ENCODE measurements at regions not wholly inside any gene's neighbourhood (a gene's known extent, or its start where the extent isn't known, plus 50 kb on each side); places are given as distances from the start of the nearest gene placed in this dataset.

DNA sequence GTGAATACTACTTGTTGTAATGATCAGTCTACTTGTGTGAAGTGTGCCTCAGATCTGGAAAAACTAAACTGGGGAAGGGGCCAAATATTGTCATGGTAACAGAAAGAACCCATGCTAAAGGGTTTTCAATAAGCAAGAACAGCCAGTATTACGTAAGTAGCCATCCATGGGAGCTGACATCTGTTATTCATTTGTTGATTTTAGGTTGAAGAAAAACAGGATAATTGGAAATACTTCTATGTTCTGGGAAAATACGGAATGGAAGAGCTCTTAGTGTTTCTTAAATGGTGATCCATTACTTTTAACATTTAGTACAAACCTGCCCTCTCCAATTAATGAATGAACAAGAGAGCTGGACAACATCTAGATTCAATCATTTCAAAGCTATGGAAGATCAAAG is 485.8 kb downstream of the NTRK2 start:
- DNase-seq (ENCODE audit: low read depth in 2 of 2), result no peak

DNA sequence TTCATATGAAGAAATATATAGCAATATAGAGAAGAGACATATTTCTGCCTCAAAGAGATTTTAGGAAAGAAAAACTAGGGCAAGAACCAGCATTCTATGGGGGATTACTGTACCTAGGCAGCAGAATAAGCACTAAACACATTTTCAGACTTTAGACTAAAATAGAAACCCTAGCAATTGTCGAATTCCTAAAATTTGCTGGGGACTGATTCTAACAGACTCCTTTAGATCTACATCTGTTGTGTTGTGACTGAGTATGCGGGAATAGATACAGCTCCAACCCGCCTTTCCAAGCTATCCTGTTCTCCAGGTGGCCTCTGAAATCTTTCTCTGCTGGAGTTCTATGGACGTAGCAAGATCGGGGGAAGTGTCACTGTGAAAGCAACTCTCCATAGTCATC is 482.2 kb downstream of the NTRK2 start:
- DNase-seq (ENCODE audit: low read depth in 2 of 2), result no peak

DNA sequence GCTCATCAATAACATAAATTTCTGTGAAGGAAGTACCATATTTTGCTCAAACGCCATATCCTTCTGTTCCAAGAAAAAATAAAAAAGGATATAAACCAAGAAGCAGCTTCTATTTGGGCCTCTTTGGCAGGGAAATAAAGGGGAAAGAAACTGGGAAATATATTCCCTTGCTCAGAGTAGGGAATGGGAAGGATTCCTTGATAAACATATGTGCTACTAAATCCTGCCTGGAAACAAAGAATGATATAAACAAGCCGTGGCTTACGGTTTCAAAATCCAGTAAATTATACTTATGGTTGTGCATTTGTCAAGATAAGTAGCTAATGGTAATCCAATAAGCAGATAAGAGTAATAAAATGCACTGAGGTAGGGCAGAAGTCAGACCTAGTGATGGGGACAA is 481.6 kb downstream of the NTRK2 start:
- DNase-seq (ENCODE audit: low read depth in 2 of 2), result no peak

DNA sequence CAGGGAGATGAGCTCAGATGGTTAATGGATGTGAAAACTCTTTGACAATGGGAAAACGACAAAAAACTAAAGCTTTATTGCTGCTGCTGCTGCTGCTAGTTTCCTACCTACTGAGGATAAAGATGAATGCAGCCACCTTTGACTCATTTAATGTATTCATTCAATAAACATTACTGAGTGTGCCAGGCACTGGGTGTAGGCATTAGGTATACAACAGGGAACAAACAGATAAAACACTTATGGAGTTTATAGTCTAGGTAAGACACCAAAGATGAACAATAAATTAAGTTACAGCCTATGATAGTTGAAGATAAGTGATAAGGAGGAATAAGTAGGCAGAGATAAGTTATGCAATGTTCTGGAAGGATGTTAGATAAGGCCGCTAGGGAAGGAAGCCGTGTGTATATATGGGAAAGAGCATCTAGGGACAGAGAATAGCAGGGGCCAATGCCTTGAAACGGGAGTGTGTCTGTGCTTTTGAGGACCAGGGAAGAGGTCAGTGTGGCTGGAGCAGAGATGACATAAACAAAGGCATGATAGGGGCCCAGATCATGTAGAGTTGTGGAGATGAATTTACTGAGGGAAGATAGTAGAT is 477.6 kb downstream of the NTRK2 start:
- DNase-seq (ENCODE audit: low read depth in 2 of 2), result no peak

DNA sequence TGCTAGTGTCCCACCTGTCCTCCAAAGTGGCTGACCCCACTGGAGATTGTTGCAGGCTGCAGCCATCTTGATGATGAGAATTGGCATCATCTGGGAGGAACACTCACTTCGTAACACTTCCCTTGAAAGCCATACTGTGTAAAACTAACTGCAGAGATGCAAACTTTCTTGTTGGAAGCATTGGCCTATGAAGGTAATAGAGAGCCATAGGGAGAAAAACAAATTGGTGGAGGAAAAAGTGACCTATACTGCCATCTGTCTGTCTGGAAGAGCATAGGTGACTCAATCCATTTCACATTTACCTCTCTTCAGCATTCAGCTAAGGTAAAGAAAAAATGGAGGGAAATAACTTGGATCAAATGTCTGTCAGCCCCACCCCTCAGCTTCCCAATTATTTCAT is 473.4 kb downstream of the NTRK2 start:
- DNase-seq (ENCODE audit: low read depth in 2 of 2), result no peak

DNA sequence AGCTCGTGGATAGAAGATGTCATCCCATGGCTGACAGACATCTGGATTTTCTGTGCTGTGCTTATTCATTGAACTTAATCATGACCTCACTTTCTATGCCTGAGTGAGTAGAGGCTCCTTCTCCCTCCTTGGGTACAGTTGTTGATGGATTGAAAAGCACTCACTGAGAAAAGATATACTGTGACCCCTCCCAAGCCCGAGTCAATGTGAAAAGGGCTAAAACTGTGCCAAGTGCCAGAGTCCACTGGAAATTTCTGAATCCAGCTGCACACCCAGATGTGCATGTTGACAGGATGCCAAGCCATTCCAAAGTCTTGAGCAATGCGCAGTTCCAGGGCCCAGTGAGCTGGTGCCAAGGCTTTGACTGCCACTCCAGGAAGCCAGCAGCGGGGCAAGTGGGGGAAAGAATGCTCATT is 473.0 kb downstream of the NTRK2 start:
- DNase-seq (ENCODE audit: low read depth in 2 of 2), result no peak

DNA sequence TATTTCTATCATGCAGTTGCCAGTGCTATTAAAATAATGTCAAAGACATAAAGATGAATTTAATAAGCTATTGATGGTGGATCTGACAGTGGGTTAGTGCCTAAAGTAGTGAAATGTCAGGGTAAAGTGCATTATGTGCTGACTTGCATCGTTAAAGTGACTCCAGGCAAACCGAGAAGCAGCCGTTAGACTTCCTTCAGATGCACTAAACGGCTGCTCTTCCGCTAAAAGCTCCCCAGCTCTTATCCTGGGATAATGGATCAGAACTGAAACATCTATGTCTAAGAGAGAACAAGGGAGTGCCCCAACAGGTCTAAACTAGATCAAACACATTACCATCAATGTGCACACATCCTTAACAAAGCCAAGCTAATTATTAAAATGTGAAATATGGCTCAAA is 468.2 kb downstream of the NTRK2 start:
- DNase-seq (ENCODE audit: low read depth in 2 of 2), result no peak

DNA sequence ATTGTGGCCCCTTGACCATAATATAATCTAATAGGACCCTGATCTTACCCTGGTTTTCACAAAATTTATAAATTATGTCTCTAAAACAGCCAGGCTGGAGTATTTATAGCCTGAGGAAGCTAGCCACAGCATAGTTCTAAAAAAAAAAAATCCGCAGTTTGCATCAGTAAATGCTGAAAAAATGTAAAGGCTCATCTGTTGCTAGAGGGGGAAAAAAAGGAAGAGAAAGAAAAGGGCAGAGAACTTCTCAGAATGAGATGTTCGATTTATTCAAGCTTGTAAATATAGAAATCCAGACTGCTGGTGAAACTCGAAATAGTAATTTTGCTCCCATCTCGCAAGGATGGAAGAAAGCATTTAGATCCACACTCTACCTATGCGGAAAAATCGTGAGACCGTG is 467.5 kb downstream of the NTRK2 start:
- DNase-seq (ENCODE audit: low read depth in 2 of 2), result no peak

DNA sequence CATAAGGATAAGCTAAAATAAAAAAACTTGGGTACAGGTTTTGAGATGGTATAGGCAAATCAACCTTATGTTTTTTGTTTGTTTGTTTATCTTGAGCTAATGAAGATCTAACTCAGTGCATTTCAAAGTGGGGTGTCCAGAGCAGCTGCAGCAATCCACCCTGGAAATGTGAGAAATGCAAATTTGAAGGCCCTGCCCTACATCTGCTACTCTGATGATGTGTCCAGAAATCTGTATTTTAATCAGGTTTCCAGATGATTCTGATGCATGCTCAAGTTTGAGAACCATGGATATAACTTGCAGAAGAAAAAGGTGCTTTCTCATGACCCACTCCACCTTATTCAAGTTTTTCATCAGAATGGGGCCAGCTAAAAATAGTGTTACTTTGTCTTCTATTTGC is 467.0 kb downstream of the NTRK2 start:
- no peak for DNase-seq (ENCODE audit: low read depth in 2 of 2)

DNA sequence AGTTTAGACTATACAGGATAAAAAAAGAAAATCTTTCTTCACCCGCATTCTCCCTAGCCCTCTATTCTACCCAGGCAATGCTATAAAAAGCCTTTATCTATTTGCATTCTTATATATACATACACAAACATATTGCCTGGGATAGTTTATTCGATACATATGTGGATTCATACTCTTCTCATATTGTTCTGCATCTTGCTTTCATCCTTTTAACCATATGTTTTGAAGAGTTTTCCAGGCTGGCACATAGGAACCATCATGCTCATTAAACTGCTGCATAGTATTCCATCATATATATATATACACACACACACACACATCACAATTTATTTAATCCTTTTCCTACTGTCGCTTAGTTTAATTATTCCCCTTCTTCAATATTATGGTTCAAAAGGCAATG is 461.2 kb downstream of the NTRK2 start:
- DNase-seq (ENCODE audit: low read depth in 2 of 2), result no peak

DNA sequence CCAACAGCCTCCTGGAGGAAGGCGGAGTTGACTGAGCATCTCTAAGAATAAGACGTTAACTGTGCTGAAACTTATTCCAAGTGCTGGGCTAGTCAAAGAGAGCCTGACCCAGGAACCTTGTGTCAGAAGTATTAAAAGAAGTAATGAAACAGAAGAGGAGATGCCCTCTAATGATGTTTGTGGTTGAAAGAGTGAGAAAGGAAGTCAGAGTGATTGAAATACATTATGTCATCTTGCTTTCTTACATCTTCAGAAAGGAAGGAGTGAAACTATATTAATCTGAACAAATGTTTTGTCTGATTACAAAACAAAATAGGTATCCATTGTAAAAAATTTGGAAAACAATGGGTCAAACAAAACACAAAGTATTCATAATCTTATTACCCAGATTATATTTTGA is 460.7 kb downstream of the NTRK2 start:
- no peak for DNase-seq (ENCODE audit: low read depth in 2 of 2)

DNA sequence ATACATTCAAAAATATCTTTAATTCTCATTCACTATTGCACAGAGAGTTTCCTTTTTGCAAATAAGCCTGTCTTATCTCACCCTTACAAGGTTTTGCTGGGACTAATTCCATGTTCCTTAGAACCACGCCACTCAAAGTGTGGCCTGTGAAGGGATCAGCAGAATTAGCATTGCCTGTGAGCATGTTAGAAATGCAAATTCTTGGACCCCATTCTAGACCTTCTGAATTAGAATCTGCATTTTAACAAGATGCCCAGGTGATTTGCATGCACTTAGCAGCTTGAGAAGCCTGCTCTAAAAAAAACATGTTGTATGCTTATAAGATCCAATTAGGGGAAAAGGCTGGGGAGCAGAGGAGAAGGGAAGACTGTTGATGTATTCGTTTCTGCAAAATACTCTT is 460.0 kb downstream of the NTRK2 start:
- DNase-seq (ENCODE audit: low read depth in 2 of 2), result no peak

DNA sequence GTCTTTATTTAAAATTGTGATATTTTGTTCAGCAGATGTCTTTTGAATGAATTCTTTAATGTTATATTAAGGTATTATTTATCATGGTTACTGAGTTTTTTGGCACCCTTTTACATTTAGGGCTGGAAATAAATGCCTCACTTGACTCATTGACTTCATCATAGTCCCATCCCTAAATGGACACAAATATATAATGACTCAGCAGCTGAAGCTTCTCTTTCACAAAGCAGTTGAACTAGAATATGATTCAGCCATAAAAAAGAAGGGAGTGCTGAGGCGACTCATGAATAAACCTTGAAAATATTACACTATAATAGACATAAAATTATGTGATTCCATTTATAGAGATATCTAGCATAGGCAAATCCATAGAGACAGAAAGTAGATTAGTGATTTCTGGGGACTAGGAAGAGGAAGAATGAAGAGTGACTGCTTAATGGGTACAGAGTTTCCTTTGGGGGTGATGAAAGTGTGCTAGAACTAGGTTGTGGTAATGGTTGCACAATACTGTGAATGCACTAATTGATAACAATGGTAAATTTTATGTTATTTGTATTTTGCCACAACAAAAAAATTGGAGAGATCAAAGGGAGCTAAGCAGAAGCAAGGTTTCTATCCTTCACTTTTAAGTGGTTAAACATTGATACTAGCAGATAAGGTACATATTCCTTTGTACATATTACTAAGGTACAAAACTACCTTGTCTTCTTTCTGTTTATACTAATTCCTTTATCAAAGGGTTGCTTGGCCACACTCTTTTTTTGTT is 449.6 kb downstream of the NTRK2 start:
- no peak for DNase-seq (ENCODE audit: low read depth in 2 of 2)

DNA sequence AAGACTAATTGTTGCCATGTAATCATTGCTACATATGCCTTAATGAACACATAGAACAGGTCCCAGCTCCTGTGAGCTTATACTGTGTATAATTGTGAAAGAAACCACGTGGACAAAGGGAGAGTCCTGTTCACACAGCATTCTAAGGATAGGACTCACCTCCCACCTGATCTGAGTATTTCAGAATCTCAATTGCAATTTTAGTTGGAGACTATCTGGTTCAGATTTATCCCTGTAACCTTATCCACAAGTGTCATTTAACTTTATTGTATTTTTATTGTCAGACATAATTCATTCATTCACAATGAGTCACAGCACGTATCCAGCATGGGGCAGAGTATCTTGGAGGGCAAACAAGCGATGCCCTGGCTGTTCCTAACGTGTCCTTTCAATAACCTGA is 448.3 kb downstream of the NTRK2 start:
- no peak for DNase-seq (ENCODE audit: low read depth in 2 of 2)

DNA sequence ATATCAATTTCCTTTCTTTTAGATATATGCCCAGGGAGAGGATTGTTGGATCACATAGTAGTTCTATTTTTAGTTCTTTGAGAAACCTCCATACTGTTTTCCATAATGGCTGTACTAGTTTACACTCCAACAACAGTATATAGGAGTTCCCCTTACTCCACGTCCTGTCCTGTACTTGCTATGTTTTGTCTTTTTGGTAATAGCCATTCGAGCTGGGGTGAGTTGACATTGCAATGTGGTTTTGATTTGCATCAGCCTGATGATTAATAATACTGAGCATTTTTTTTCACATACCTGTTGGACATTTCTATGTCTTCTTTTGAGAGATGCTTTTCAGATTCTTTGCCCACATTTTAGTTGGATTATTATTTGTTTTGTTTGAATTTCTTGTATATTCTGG is 445.9 kb downstream of the NTRK2 start:
- no peak for DNase-seq (ENCODE audit: low read depth in 2 of 2)

DNA sequence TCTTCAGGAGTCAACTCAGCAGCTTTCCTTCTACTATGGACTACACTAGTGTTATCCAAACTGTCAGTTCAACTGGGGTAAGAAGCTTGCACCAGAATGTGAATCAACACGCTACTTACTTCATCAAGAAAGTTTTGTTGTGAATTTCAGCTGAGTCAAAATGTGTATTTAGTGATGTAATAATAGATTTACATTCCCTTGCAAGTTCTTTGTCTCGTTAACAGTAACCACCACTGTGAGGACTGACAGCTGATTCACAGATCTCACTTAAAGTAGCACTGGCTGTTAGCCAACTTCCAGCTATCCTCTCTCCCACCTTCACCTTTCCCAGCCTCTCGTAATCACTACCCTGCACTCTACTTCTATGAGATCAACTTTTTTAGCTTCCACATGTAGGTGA is 445.3 kb downstream of the NTRK2 start:
- DNase-seq (ENCODE audit: low read depth in 2 of 2), result no peak

DNA sequence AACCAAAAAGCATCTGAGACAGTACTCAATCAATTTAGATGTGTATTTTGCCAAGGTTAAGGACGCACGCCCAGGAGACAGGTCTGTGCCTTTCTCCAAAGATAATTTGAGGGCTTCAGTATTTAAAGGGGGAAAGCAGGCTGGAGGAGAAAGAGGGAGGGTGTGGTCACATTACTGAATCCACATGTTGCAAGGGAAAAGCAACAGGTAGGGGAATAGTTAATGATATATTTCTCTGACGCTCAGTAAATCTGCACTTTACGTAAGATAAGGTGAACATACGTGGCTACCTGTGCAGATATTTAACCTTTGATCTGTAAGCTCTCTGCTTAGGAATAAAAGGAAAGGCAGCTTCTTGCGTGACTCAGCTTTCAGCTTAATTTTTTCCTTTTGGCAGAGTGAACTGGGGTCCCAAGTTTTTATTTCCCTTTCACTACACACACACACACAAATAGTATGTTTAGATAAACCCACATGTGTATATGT is 443.4 kb downstream of the NTRK2 start:
- no peak for DNase-seq (ENCODE audit: low read depth in 2 of 2)

DNA sequence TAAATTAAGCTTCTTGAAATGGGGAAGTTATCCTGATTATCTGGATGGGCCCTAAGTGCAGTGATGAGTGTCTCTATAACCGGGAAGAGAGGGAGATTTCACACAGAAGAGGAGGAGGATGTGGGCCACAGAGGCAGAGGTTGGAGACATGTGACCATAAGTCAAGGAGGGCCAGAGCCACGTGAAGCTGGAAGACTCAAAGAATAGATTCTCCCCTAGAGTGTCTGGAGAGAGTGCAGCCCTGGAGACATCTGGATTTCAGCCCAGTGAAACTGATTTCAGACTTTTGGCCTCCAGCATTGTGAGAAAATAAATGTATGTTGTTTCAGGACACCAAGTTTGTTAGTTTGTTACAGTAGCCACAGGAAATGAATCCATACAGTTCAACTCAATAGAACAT is 442.9 kb downstream of the NTRK2 start:
- no peak for DNase-seq (ENCODE audit: low read depth in 2 of 2)

DNA sequence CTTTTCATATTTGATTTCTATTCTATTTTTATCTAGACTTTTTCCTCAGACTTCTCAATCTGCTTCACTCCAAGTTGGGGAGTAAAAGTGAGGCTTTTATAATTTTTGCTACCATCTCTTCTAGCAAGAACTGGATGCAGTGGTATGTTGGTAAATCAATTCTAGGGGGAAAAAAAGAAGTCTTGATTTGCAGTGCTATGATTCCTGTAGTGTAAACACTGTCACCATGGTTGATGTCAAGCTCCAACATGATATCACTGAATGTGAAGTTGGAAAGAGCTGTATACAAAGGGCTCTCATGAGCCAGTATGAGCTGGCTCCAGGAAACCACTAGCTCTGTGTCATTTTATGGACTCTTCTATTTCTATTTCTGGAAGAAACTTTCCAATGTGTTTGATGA is 439.2 kb downstream of the NTRK2 start:
- DNase-seq (ENCODE audit: low read depth in 2 of 2), result no peak

DNA sequence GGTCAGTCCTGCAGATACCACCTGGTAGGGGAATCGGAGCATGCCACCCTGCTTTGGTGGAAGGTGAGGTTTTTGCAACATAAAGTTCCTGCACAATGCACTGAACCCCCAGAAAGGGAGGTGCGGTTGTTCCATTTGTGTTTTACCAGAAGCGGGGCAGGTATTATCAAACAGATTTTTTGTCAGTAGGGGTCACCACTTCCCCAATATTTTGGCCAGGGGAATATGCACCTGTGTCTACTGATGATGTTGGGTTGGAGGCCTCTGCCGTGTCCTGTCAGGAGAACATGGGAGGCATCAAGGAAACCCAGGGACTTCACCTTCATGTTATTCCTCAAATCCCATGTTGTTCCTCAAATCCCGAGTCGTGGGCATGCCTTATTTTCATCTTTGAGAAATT is 438.7 kb downstream of the NTRK2 start:
- DNase-seq (ENCODE audit: low read depth in 2 of 2), result no peak

DNA sequence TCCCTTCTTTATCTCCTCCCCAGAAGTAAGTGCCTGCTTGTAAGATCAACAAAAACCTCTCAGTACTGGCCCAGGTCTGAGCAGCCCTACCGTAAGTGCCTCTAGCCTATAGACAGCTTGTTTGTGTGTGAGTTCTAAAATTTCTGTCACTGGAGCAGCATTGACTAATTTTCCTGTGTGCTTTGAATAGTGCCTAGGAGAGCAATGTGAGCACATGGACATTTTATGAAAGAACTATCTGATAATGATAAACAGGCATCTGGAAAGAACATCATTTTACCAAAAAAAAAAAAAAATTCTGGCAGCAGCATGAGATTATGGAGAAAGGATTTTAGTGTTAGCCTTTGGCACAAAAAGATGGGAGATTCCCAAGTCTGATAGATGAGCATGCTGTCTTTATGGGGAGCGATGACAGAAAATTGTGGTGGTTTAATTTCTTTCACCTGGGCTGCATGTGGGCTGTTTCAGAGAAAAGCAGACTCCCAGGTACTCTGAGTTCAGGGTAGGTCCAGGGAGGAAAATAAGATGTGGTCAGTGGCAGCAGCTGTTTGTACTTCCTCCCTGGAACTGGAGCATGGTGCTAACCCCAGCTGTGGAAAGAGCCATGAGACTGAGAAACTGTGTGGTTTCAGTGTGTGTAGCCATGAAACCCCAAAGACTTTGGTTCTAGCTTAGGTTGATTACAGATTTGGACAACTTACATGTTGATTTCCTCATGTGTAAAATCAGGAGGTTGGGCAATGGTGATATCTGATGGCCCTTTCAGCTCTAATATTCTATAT is 419.9 kb downstream of the NTRK2 start:
- DNase-seq (ENCODE audit: low read depth in 2 of 2), result no peak

DNA sequence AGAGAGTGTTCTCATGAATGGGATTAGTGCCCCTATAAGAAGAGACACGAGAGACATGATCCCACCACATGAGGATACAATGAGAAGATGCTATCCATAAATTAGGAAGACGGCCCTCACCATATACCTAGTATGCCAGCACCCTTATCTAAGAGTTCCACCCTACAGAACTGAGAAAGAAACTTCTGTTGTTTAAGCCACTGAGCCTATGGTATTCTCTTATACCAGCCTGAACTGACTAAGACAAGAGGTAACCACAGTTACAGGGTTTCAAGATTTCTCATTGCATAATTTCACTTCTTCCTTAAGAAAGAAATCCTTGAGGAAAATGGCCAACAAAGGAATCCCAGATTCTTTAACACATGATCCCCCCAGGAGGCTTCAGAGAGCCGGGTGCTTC is 412.4 kb downstream of the NTRK2 start:
- no peak for DNase-seq (ENCODE audit: low read depth in 2 of 2)

DNA sequence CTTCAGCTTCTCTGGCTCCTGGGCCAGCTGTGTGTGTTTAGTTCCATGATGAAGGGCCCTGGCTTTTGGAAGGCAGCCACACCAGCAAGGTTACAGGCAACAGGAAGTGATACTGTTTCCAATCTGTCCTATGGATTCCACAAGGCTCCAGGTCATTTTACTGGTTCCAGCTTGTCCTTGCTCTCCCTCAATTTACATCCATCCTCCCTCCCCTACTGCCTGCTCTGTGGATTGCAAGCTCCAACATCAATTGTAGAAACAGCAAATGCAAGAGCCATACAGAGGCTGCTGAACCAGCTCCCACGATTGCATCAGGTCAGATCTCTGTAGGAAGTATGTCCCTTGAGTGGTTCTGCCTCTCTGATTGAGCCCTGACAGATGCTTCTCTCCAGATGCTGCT is 409.8 kb downstream of the NTRK2 start:
- DNase-seq (ENCODE audit: low read depth in 2 of 2), result no peak

All from stimulated activated CD8-positive, alpha-beta memory T cell treated with anti-CD3 and anti-CD28 coated beads, Interleukin-2, amount 100 ng/mL, for 48 hours (primary cell).